ENCODE measurements at regions not wholly inside any gene's neighbourhood (a gene's known extent, or its start where the extent isn't known, plus 50 kb on each side); places are given as distances from the start of the nearest gene placed in this dataset.

DNA sequence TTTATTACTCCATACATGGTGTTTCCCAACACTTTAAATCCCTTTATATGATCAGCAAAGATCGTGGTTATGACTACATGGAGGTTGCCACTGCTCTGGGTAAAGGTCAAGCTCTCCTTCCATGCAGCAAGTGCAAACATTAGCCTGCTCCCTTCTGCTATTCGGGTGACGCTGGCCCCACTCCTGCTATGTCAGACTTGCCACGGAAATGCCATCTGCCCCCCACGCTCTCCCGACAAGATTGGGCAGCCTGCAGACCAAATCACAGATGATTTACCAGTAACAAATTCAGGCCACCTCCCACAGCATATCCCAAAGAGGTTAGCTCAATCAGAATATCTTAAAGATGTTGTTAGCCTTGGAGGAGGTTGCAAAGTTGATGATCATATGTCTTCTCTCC, 77.8 kb upstream of the MGMT start:
- peaks cover 0 to 5% (median 0%) of the 10 kb centered on the region in 4 donors for H3K27me3 ChIP-seq
- H3K27ac ChIP-seq, result no peak overlapping the region
- WGBS, 2 donors, result 86 to 90% methylated on average over 6 of the region's 6 CpGs
- intact Hi-C loops (cut with DNase I), result no loop called here
- H3K36me3 ChIP-seq, result no peaks in the 10 kb centered on the region
- no peaks in the 10 kb centered on the region for H3K9me3 ChIP-seq
- TF ChIP-seq POLR2A (IDR thresholded peaks at IDR 0.05), result no peak
- TF ChIP-seq, protein P1, sequence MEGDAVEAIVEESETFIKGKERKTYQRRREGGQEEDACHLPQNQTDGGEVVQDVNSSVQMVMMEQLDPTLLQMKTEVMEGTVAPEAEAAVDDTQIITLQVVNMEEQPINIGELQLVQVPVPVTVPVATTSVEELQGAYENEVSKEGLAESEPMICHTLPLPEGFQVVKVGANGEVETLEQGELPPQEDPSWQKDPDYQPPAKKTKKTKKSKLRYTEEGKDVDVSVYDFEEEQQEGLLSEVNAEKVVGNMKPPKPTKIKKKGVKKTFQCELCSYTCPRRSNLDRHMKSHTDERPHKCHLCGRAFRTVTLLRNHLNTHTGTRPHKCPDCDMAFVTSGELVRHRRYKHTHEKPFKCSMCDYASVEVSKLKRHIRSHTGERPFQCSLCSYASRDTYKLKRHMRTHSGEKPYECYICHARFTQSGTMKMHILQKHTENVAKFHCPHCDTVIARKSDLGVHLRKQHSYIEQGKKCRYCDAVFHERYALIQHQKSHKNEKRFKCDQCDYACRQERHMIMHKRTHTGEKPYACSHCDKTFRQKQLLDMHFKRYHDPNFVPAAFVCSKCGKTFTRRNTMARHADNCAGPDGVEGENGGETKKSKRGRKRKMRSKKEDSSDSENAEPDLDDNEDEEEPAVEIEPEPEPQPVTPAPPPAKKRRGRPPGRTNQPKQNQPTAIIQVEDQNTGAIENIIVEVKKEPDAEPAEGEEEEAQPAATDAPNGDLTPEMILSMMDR (IDR thresholded peaks at IDR 0.05), result no peak
- H3K4me3 ChIP-seq, result no peak overlapping the region
- H3K4me1 ChIP-seq, result no peaks in the 10 kb centered on the region
- DNase-seq, result no peak

DNA sequence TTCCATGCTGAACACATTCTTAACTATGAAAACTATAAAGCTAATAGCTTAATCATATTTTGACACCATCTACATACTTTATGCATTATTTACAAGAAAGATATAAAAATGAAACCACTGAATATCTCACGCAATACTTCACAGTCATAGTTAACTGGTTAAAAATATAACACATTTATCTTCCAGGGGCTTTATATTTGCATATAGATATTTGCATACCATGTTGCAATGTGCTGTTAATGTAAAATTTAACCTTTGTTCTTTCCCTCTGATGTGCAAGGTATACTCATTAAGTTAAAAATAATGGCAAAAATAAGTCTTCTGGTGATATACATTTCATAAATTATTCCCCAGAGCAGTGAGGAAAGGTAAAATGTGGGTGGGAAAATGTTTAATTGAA, 76.9 kb upstream of the MGMT start:
- no peak for DNase-seq
- H3K9me3 ChIP-seq, result no peaks in the 10 kb centered on the region
- TF ChIP-seq POLR2A (IDR thresholded peaks at IDR 0.05), result no peak
- TF ChIP-seq, protein P1 (IDR thresholded peaks at IDR 0.05), result no peak
- no peak overlapping the region for H3K27ac ChIP-seq
- intact Hi-C loops (cut with DNase I), result no loop called here
- H3K36me3 ChIP-seq, result no peaks in the 10 kb centered on the region
- H3K4me1 ChIP-seq, result no peaks in the 10 kb centered on the region
- H3K4me3 ChIP-seq, result no peak overlapping the region
- 85 to 97% methylated on average over 1 of the region's 1 CpG for WGBS, 2 donors
- H3K27me3 ChIP-seq, result peaks cover 0 to 14% (median 0%) of the 10 kb centered on the region in 4 donors

DNA sequence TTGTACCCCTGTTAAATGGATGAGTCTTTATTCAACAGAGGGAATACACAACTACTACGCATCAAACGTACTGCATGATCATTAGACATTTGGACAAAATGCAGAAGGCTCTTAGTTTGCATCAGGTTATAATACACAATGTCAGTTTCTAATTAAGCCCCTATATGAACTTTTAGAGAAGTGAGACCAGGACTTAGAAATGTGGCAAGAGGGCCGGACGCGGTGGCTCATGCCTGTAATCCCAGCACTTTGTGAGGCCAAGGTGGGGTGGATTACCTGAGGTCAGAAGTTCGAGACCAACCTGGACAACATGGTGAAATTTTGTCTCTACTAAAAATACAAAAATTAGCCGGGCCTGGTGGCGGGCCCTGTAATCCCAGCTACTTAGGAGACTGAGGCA, 76.3 kb upstream of the MGMT start:
- H3K36me3 ChIP-seq, result no peaks in the 10 kb centered on the region
- 63 to 75% methylated on average over 6 to 8 of the region's 8 CpGs for WGBS, 2 donors
- no peak overlapping the region for H3K27ac ChIP-seq
- H3K4me1 ChIP-seq, result no peaks in the 10 kb centered on the region
- no peaks in the 10 kb centered on the region for H3K9me3 ChIP-seq
- H3K4me3 ChIP-seq, result no peak overlapping the region
- intact Hi-C loops (cut with DNase I), result no loop called here
- no peak for TF ChIP-seq POLR2A (IDR thresholded peaks at IDR 0.05)
- TF ChIP-seq, protein P1 (IDR thresholded peaks at IDR 0.05), result no peak
- H3K27me3 ChIP-seq, result peaks cover 0 to 20% (median 0%) of the 10 kb centered on the region in 4 donors
- DNase-seq, result no peak

DNA sequence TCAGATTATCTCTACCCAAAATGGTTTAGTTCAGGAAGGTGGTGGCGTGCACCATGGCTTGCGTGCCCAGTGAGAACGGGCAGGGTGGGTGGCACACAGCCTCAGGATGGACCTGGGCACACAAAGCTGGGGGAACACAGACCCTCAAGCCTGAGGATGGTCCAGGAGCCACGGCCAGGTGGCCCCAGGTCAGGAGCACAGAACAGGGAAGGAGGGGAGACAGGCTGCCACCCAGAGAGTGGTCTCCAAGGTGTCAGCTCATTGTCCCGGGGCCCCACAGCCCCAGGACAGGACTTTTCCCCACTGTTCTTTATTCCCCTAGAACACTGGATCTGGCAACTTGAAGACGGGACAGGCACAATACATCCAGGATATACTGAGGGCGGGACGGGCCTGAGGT, 75.6 kb upstream of the MGMT start:
- WGBS, 2 donors, result 74% methylated on average over 6 of the region's 8 CpGs; no CpG with 5 or more reads in 1 of the 2 donors
- no peak for TF ChIP-seq POLR2A (IDR thresholded peaks at IDR 0.05)
- TF ChIP-seq, protein P1 (IDR thresholded peaks at IDR 0.05), result no peak
- intact Hi-C loops (cut with DNase I), result no loop called here
- no peak for DNase-seq
- no peaks in the 10 kb centered on the region for H3K4me1 ChIP-seq
- no peak overlapping the region for H3K27ac ChIP-seq
- no peaks in the 10 kb centered on the region for H3K36me3 ChIP-seq
- no peak overlapping the region for H3K4me3 ChIP-seq
- H3K9me3 ChIP-seq, result no peaks in the 10 kb centered on the region
- H3K27me3 ChIP-seq, result peaks cover 0 to 23% (median 0%) of the 10 kb centered on the region in 4 donors

DNA sequence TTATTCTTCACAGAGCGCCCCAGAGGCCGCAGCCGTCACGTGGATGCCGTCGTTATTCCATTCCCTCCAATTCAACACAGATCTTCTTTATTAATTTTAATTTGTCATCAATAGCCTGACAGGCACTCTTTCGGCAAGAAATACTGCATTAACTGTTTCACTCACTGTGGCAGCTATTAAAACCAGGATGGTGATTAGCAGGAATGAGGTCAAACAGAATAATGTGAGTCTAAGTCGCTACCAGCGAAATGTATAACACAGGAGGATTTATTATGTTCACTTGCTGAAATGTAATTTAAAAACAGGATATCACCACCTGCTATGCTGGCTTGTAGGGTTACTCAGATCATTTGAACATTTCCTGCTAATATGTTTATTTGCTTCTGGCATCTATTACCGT, 74.2 kb upstream of the MGMT start:
- DNase-seq, result no peak
- Histone ChIP-seq H3K27ac (no peak overlapping the region), H3K4me1 (peaks cover 0 to 7% (median 0%) of the 10 kb centered on the region in 3 donors), H3K27me3 (peaks cover 0 to 23% (median 0%) of the 10 kb centered on the region in 4 donors), H3K36me3 (no peaks in the 10 kb centered on the region), H3K4me3 (no peak overlapping the region), H3K9me3 (no peaks in the 10 kb centered on the region)
- TF ChIP-seq, protein P1 (IDR thresholded peaks at IDR 0.05), result no peak
- TF ChIP-seq POLR2A (IDR thresholded peaks at IDR 0.05), result no peak
- 61 to 71% methylated on average over 10 of the region's 10 CpGs for WGBS, 2 donors
- intact Hi-C loops (cut with DNase I), result no loop called here
